IPS DF 19.7 (cell line): ENCODE measurements at regions not wholly inside any gene's neighbourhood (a gene's known extent, or its start where the extent isn't known, plus 50 kb on each side); places are given as distances from the start of the nearest gene placed in this dataset.
"Not testable (repeated sequence)": the region's sequence is repeated elsewhere in the genome, so short reads cannot be mapped to it uniquely, and the experiment has no call there.

Experiments
- DNase-seq: peaks from one replicate; pipeline ENCODE4 v3.0.0-alpha.2; 2013; ENCODE audit warnings: low read depth, low spot score

GRCh38 chr6:51224580-51225240, 406.0 kb downstream of the TFAP2B start:
- DNase-seq: not testable (repeated sequence)

DNA sequence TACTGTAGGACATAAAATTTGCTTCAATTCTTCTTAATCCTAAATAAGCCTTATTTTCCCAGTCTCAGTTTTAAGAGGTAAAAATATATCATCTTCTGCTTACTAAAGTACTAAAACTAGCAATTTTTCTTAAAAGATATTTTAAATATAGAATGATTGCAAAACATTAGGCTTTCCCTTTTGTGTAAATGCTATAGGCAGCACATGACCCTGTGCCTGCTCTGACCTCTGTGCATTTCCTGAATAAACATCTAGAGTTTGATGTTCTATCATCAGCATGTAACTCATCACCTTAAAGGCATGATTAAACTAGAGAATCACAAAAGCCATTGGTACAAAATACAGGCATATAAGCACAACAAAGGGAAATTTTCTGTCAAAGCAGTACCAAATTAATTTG, 422.7 kb downstream of the TFAP2B start:
- no peak for DNase-seq

DNA sequence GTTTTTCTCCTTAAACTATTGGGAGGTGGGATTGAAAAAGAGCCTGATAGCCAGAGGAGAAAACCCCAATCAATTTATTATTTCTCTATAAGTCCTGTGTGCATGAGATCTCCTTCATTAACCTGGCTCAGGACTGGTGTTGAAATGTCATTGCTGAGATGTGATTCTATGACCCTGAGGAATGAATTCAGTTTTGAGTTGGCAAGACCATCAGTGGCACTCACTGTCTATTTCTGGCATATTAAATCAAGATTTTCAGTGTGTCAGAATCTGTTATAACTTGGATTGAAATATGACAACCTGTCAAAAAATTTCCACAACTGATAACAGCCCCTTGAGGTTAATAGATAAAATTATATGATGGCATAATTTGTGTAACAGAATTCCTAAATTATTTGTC, 431.1 kb downstream of the TFAP2B start:
- no peak for DNase-seq

DNA sequence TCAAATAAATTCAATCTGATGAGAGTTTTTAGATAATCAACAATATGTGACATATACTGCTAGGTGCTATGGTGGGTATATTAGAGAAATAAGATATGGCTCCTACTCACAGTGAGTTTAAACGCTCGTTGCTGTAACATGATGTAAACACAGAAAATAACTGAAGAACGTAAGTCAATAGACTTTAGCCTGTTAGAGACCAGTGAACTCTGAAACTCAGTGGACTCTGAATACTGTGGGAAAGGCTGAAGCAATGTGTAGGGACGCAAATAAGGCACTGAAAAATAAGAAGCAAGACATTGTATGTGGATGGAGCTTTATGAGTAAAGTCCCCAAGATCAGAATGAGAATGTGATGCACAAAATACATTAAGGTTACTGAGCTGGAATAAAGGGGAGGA, 431.6 kb downstream of the TFAP2B start:
- DNase-seq: no peak

GRCh38 chr6:51257938-51258337, 439.3 kb downstream of the TFAP2B start:
- DNase-seq: no peak

GRCh38 chr6:51260003-51260402, 441.3 kb downstream of the TFAP2B start:
- no peak for DNase-seq

DNA sequence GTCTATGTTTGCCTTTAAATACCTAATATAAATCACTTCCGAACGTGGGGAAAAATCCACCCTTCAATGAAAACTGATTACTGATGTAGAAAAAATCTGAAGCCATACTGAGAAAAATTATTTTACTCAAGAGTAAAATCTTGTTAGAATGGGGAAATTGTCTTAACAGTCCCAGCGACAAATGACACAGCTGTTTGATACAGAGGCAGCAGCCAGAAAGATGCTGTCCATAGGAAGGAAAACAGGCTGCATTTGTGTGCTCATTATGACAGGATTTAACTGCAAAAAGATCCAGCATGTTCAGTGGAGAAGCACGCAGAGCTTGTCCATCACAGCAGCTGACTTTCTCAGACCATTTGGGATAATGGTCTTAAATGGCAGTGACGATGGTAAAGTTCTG, 443.0 kb downstream of the TFAP2B start:
- no peak for DNase-seq

GRCh38 chr6:51265426-51265825, 446.8 kb downstream of the TFAP2B start:
- no peak for DNase-seq

DNA sequence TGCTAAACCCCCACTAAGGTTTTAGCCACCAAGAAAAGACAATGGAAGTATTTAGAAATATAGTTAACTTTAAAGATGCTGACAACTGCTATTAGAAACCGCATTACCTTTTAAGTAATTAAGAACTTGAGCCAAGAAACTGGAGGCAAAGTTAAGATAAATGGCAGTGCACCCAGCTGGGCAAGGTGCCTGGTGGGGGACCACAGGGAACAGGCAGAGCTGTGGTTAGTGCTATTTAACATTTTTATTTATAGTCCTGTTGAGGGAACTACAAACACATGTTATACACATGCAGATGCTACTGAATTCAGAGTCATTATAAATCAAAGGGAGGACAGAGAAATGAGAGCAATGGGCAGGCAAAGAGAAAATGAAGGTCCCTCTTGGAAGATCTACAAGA, 447.9 kb downstream of the TFAP2B start:
- DNase-seq: no peak

- no peak for DNase-seq
Measured at GRCh38 chr6:51268666-51269065, 450.0 kb downstream of the TFAP2B start.

DNA sequence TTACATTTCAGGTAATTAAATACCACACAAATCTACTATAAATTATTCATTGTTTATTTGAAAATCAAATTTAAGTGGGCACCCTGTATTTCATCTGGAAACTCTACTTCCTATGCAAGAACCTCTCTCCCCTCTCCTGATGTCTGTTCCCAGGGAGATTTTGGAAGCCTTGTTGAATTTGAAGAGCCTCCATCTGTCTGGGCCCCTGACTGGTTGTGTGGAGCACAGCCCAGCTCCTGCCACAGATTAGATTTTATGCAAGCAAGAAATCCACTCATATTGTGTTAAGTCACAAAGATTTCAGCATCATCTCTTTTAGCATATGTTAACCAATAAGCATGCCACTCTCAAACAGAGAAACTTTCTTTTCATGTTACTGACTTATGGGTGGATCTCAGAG, 451.2 kb downstream of the TFAP2B start:
- no peak for DNase-seq

DNA sequence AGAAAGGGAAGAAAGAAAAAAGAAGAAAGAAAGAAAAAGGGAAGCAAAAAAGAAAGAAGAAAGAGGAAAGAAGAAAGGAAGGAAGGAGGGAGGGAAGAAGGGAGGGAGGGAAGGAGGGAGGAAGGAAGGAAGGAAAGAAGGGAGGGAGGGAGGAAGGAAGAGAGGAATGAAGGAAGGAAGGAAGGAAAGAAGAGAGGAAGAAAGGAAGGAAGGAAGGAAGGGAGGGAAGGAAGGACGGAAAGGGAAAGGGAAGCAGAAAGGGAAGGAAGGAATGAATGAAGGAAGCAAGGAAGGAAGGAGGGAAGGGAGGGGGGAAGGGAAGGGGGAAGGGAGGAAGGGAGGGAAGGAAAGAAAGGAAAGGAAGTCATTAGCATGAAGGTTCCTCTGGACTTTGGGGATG, 452.9 kb downstream of the TFAP2B start:
- no peak for DNase-seq

- no peak for DNase-seq
Measured at GRCh38 chr6:51273228-51273961, 454.7 kb downstream of the TFAP2B start.

GRCh38 chr6:51277474-51277873, 458.8 kb downstream of the TFAP2B start:
- DNase-seq: no peak

GRCh38 chr6:51282026-51282425, 463.4 kb downstream of the TFAP2B start:
- DNase-seq: no peak

DNA sequence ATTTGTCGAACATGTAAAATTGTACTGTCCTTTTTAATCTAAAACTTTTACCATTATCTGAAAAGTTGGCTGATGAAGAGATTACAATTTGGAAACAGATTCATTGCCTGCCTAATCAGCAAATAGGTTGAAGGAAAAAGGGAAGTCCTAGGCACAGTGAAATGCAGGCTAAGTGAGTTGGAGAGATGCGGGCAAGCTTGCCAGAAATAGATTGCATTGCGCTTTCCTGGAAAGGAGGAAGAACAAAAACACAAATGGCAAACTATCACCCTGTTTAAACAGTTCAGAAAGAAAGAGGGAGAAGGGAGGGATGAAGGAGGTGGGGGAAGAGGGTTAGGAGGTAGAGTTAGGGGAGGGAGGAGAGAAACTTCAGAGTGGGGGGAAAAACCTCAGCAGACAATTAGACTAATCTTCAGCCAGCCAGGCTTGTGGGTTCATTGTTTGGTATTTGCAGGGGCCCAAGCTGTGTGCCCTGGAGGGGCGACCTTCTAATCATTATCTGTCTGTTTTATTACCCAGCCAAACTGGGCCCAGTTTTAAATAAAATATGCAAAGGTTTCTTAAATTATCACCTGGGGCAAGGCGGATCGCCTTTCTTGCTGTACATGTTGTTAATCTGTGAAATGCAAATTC, 465.2 kb downstream of the TFAP2B start:
- DNase-seq: no peak

GRCh38 chr6:51285876-51286275, 467.2 kb downstream of the TFAP2B start:
- DNase-seq: no peak

DNA sequence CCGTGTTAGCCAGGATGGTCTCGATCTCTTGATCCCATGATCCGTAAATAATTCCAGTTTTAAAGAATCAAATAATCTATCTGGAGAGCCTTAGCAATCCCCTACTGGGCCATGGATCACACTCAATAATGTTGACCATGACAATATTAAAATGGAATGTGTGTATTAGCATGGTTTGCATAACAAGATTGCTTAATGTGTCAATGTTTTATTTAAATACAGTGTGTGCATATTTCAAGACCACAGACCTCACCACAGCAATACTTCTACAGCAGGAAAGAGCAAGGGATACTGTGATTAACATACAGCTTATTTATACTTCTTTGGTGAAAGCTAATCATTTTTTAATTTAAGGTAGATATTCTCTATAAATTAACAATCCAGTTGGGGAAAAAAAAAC, 470.4 kb downstream of the TFAP2B start:
- no peak for DNase-seq

DNA sequence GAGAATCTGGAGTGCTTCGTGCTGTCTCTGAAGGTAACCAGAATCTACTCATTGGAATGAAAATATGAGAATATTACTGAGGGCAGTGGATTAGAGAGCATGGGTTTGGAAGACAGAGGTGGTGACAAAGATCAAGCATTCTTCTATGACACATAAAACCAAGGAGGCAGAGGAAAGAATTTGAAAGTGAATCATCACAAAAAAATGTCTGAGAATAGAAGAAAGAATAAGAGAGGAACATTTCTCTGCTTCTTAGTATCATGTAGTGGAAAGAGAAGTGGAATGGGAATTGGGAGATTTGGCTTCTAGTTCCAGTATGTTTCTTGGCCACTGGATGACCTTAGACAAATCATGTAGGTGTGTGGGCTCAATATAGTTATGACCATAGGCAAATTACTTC, 474.0 kb downstream of the TFAP2B start:
- DNase-seq: no peak

DNA sequence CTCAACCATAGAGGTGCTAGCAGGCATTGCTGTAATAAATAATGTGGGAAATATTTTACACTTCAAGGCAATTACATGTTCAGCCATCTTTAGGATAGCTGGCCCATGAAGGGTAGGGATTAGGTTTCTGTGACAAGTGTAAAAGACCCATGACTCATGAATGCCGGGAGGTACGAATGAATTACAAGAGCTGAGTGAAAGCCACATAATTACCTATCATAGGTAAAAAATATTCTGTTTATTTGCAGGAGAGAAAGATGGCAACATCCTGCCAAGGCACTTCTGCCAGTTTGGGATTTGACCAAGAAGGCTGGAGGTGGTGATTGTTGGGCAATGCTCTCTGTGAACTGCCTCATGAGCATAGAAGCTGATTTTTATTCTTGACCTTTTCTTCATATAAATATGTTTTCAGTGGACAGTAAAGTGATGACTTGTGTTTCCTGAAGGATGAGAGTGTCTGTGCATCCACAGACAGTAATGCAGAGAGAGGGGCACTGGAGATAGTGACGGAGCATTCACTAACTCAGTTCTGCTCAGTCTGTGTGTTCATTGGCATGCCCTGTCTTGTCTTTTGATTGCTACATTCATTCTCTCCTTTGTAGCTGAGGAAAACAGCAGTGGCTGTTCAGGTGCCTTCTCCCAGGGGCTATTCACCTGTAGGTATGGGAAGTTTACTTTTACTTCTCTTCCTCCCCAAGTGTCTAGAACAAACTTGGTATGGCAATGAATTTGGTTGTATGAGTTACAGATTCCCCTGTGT, 481.1 kb downstream of the TFAP2B start:
- DNase-seq: no peak

DNA sequence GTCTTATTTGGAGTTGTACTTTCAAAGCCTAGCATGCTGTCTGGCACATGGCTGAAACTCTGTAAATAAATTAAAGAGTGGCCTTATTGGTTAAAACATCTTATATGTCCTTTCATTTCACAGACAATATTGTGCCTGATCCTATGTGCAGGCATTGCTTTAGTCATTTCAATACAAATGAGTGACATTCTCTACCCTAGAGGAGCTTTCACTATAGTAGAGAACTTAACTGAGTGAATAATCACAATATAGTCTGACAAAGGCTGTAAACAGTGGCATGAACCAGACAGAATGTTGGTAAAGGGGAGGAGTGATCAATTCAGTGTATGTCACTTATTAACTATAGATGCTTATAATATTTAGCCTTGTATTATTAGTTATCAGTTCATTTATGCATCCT, 481.8 kb downstream of the TFAP2B start:
- no peak for DNase-seq

GRCh38 chr6:51301962-51302361, 483.3 kb downstream of the TFAP2B start:
- DNase-seq: no peak
